Activated CD4-positive, alpha-beta T cell treated with anti-CD3 and anti-CD28 coated beads, Interleukin-2, amount 50 U/mL, for 24 hours (primary cell): ENCODE measurements at regions not wholly inside any gene's neighbourhood (a gene's known extent, or its start where the extent isn't known, plus 50 kb on each side); places are given as distances from the start of the nearest gene placed in this dataset.

Experiments
- DNase-seq, 2 donors: peaks; one replicate each; pipeline ENCODE4 v3.0.0-alpha.2; 2020; ENCODE audit warnings: low read depth in 1 of 2, low spot score in 1 of 2

DNA sequence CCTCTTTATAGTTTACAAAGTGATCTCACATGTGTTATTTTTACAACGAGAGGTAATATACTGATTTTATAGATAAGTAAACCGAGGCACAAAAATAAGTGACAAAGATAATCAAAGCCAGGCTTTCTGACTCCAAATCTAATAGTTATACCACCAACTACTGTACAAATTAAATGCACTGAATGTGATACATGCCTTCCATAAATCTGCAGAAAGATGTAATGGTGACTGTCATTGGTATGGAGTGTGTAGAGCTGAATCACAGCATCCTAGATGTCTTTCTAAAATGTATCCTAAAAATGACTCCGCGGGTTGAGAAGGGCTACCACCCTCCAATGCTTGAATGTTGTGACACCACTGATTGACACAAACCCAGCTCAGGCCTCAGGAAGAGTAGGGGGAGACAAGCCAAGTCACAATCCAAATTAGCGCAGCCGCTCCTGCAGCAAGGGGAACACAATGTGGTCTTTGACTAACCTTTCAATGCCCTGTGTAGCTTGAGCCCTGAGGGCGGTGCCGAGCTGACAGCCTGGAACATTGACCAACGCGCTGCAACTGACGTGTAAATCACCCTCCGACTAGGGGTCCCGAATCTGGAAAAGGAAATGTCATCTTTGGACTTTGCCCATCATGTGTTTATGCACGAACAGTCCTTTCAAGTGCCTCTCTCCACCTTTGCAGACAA lies 136.8 kb downstream of the OLIG3 start:
- no peak for DNase-seq

DNA sequence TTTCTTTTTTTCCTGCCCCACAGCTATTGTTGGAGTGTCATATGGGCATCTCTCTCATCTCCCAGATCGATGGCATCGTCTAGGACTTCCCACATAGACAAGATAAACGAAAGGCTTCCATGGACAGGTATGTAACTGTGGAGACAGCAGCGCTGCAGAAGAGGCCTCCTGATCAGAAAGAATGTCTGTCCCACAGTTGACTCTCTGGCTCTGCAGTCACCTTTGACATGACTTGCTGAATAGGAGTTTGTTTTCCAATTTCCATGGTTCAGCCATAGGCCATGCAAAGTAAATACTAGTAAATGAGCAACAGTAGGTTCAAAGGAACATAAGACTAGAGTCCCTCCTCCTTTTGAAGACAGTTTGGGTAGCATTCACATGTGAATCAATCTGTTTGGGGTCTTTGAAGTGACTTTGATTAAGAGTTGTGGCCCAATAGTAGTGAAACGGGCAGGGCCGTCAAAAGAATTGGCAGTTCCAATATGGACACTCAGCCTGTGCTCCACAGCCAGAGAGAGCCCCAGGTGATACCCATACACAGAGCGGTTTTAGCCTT lies 134.7 kb upstream of the IFNGR1 start:
- no peak for DNase-seq

DNA sequence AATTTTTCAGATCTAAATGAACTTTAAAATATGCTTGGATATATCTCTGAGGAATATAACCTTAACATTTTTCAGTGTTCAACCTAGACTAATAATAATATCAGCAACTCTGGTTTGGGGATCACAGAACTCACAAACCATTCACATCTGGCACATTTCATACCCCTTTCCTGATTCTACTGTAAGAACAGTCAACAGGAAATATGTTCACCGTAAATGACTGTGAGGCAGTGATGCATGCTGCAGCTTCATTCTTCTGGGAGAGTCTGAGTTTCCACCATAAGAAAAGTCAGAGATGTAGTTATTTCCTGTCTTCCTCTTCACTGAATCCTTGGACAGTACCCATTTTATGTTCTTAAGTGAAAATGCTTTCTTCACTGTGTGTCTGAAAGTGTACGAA lies 134.2 kb upstream of the IFNGR1 start:
- DNase-seq = no peak

DNA sequence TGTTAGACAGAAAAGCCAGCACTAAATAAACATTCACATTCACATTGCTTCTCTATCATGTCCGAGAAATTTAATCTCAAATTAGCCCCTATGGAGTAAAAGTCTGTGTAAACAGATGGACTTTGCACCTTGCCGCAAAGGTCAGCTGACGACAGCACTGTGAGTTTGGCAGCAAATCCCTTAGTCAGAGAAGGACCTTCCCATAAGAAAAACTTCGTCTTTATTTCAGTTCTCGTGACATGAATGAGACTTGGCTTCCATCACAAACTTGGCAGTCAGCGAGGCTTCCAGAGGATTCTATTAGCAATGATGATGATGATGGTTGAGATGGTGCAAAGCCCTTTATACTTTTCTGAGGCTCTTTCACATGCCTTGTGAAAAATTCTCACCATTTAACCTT lies 133.7 kb upstream of the IFNGR1 start:
- DNase-seq = no peak

DNA sequence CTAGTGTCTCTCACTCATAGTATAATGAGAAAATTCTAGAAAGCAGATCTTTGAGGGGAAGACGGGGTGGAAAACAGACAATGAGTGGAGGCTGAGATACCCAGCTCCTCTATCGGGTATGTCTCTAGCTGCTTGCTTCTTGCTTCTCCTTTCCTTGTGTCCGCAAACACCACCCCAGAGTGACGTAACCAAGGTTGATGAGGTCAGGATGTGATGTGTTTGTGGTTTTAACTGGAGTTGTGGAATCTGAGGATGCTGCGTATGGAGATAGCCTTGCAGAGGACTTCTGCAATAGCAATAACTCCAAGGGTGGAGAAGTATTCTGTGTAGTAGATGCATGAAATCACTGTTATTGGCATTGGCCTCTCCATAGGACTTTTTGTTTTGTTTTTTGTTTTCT lies 132.7 kb upstream of the IFNGR1 start:
- DNase-seq = no peak

DNA sequence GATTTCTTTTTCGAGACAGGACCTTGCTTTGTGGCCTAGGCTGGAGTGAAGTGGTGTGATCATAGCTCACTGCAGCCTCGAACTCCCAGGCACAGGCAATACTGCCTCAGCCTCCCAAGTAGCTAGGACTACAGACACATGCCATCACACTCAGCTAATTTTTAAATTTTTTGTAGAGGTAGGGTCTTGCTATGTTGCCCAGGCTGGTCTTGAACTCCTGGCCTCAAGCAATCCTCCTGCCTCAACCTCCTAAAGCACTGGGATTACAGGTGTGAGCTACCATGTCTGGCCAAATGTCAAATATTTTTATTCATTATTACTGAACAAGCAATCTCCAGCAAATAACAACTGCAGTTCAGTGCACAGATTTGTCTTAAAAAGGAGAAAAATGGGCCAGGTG lies 131.7 kb upstream of the IFNGR1 start:
- no peak for DNase-seq

DNA sequence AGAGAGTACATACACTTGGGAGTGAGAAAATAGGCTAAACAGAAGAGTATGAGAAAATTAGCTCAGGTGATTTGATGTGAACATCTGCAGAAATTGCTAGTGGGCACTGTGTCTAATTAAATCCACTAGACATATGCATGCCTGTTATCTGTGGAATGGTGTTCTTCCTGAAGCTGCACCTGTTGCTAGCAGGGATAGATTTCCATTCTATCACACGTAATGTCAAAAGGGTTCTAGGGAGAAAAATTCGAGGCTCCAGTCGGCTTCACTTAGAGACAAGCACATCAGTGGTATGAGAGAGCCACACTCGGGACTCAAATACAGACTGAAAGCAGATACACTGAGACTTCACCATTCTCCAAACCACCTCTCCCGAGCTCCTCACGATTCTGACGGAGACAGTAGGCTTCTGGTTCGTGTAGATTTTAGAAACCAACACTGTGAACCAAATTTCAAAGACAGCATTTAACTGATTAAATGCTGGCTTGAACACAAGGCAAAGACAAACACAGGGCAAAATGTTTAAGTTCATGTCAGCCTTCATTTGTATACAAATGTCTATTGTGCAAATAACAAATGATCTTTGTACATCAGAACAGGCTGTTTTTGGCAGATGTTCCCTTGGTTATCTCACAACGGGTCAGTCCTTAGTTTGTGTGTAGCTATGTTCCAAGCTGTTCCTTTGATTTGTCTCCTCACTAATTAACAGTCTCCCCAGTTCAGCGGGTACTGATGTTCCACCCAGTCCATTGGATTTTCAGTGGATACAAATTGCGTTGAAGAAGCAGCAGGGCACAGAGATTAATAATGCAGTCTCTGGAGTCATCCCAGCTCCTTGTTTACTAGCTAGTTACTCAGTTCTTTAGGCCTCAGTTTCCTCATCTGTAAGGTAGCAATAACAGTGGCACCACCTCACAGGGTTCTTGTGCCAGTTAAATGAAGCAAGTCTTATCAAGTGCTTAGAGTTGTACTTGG lies 131.0 kb upstream of the IFNGR1 start:
- no peak for DNase-seq

DNA sequence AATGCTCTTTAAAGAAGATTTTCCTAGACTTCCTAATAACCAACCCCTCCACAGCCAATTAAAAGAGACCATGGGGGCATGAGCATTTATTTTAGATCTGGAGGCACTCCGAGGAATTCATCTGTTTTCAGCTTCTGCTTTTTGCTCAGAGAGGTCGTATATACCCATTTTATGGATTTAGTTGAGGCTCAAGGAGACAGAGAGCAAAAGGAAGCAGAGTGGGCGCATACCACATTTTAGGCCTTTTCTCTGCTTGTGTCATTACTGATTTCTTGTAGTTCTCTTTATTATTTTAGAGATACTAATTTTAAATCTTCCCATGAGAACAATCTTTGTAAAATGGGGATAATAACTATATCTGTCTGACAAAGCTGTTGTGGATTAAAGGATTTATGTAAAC lies 129.6 kb upstream of the IFNGR1 start:
- DNase-seq = no peak

DNA sequence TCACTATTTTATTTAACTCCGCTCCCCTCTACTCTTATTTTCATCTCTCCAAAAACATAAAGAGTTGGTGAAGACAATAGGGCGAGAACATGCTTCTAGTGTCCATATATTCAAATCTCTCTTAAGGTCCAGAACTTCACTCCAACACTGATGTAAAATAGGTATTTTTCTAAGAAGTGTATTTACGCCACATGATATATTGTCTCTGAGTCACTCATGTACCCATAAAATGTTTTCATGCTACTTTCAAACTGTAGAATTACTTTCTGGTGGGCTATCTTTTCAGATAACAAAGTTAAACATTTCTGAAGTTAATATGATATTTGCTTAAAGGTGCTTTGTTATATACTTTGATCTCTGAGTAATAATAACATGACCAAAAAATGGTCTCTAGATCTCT lies 124.1 kb upstream of the IFNGR1 start:
- no peak for DNase-seq

DNA sequence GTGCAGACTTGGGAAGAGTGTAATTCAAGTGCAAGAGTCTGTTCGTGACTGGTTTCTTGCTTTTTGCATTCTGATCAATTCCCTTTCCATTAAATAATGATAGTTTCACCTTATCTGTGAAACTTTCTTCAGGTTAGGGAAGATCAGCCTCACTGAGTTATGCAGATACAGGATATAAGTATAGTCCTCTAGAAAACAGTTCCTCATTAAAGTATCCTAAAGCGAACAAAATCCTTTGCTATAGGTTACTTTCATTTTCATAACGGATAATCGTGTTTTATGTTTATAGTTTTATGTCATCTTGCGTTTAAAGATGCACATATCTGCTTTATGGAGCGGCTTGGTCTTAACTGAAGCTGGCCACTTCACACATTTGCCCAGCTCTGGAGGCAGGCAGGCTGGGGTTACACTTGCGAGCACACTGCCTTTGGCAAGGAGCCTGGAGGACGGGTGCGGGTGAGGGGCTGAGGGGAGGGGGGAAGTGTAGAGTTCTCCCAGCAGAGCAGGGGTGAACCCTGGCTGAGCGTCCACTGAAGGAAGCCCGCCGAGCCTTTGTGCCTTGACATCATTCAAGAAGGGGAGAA lies 123.5 kb upstream of the IFNGR1 start:
- no peak for DNase-seq

DNA sequence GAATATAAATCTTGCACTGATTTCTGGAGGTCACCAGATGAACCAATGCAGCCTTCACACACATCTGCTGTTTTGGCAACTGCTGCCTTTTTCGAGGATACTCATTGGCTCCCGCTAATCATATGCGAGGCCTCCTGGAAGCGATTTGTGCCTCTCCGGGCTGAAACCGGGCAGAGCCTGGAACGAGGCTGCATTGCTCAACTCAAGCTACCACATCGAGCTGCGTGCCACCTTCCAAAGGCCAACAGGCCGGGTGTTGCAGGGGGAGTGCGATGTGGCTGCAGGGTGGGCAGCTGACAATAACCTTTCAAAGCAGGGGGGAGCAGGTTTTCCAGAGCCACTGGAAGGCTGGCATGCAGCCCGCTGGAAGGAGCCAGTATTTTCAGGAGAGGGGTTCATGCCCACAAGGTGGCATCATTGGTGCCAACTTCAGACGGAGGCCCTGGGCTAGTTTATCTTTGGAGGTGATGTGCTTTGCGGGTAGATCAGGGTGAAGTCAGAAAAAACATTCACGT lies 122.6 kb upstream of the IFNGR1 start:
- peak in 1 of 2 donors; percentile 33 for DNase-seq

DNA sequence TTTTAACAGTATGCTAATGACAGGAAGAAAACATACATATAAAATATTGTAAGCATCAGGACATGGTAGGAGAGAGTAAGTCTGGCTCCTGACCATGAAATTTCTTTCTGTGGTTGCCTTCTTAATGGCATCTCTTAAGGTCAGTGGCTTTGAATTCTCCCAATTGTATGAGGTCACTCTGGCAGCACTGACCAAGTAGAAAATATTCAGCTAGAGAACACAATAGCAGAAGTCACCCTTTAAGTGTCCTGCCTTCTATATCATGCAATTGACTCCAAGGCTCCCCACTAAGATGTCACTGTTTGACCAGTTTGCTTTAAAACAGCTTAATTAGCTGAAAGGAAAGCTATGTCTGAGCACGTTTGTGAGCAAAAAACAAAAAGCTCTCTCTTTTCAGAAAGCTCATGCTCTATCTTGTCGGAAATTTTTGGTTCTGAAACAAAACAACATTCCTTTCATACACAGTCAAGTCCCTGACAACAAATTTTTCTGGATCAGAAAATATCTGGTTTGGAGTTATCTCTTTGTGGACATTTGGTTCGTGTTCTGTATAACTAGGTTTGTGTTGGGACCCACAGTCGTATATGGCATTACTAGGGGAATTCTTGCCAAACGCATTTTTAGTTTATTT lies 120.9 kb upstream of the IFNGR1 start:
- no peak for DNase-seq

DNA sequence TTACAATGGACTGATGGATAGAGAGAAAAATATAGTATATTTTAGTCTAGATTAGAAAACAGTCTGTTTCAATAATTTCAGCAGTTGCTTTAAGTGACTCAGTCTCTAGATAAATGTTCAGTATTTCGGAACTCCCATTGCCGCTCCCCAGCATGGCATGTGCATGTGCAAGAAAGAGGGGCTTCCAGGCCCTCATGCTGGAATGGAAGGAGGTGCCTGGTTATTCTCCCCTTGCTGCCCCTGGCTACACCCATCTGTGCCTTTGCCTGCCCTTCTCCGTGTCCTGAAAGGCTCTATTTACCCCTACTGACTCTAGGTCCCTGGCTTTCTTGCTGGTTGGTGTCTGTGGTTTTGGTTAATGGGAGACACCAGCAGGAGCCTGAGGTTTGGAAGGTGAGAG lies 115.7 kb upstream of the IFNGR1 start:
- DNase-seq = no peak

DNA sequence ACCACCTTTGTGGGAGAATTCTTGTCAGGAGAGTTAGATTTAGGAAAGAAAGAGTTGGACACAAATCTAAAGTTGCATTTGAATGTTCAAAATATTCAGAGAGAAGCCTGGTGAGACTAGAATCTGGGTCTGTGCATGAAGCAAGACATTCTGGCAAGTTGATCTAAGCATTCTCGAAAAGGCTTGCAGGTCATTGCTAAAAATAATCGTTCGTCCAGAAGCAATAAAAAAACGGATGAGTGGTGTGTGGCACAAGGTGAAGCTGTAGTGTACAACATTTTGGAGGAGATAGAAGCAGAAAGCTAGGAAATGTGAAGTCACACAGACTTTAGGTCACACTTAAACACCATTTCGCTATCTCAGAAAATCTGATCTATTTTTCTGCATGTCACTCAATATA lies 114.9 kb upstream of the IFNGR1 start:
- no peak for DNase-seq

DNA sequence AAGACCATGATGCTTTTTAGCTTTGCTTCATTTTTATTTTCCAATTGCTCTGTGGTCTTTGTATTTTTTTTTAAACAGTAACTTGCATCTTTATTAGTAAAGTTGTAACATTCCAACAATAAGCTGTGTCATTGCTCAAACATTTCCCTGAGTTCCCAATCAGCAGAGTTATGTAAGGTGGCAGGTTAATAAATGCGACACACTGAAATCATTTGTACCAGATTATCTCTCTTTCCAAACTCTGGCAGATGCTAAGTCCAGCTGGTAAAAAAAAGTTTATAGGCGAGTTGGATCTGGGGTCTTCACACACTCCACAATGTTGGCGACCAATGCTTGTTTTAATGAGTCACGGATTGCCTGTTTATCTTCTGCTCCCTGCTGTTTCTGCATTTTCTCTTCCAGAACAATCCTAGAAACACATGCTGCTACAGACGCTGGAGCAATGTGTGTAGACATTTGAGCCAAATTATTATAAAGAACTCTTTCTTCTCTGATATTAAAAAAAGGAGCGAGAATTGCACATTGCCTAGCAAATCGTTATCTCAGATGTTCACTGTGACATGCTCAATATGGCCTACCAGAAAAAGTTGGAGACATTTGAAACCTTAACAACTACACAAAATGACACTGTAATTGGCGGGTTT lies 113.6 kb upstream of the IFNGR1 start:
- no peak for DNase-seq

DNA sequence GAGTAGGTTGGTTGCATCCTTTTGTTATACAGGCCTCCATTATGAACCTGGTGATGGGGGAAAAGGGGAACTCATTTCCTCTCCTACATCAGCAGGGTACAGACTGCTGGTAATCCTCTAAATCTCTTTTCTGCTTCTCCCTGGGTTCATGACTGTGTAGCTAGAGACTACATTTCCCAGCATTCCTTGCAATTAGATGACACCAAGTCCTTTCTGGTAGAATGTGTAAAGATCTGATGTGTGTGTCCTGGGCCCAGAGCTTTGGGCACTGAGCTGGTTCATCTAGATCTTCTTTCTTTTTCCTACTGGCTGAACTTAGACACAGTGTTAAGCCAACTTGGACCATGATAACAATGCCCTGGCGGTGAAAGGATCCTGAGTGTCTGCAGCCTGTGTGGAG lies 104.7 kb upstream of the IFNGR1 start:
- no peak for DNase-seq

DNA sequence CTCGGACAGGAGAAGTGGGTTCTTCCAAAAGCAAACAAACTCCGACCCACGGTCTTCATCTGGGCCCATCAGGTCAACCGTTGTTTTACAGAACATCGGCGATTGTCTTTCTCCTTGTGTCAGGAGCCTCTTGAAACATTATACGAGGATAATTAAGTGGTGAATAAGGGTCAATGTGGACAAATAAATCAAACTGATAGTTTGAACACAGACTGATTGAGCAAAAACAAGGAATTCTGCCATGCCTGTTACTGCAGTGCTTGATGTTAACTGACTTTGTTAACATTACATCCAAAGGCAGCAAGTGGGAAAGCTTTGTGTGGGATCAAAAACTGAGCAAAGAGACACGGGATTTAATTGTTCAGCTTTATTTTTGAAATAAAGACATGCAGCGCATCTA lies 101.1 kb upstream of the IFNGR1 start:
- no peak for DNase-seq

DNA sequence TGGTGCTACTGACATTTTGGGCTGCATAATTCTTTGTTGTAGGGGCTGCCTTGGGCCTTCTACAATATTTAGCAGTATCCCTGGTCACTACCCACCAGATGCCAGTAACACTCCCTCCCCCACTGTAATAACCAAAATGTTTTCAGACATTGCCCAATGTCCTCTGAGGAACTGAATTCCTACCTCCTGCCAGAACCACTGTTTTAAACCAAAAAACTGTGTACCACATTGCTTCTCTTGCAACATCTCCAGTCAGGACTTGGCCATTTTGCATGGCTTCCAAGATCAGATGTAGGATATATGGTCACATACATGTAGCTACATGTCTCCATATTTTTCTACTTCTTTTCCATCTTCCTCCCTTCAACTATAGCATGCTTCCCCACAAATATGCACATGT lies 97.4 kb upstream of the IFNGR1 start:
- no peak for DNase-seq

DNA sequence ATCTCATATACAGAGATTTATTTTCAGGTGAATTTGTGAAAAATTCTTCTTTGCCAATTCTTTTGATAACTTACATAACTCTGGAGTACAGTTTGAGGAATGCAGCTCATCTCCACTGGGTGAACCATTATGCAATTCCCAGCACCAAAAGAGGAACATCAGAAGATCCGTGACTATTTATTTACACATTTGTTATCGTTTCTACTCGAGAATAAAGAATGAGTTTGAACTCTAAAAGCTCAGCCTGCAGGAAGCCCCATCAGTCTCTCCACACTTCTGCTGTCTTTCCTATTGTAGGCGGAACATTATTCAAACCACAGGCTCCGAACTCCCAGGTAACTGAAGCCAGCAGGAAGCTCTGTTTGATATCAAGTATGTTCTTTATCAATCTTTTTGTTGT lies 95.9 kb upstream of the IFNGR1 start:
- no peak for DNase-seq

DNA sequence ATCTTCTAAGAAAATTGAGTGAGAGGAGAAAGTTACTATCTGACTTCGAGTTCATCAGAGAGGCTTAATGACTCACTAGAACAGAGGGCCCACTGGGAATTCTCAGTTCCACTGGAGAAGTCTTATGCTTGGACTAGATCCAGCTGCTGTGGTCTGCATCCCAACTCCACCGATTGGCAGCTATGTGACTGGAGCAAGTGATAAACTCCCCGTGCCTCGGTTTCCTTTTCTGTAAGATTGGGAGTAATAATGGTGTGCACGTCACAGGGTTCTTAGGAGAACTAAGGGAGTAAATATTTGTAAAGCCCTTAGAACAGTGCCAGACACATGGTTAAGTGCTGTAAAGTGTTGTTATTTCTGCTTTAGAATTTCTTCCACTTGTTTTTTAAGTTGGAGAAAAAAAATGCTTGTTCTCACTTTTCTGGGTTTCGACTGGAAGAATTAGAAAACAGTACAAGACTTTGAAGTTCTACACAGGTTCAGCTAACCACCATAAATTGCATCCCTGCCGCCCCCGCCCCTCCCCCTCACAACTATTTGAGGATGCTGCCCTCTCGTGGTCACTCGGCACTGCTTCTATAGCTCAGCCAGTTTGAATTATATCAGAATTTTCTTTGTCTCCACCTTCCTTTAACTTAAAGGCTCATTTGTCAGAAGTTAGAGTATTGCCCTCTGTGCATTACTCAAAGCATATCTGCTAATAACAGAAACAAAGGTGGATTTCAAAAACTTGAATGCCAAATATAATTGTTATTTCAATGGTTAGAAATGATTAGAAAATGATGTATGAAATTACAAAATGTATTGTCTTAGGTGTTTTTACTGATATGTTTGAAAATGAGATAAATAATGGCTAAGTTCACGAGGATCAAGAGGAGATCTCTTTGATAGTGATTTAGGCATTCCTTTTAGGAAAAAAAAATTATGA lies 95.0 kb upstream of the IFNGR1 start:
- peak; percentile 45 to 61 for DNase-seq
